C1 segment of cervical spinal cord (tissue), 14 donors: ENCODE measurements at regions not wholly inside any gene's neighbourhood (a gene's known extent, or its start where the extent isn't known, plus 50 kb on each side); places are given as distances from the start of the nearest gene placed in this dataset.

Experiments
- DNase-seq, 14 donors: peaks; one replicate each; lab custom pipeline; 2025; lab: John Stamatoyannopoulos, UW

GRCh38 chr7:13290975-13291374, 603.5 kb downstream of the ARL4A start:
- no peak for DNase-seq

- DNase-seq = no peak
These were observed 606.0 kb downstream of the ARL4A start for GRCh38 chr7:13293264-13294002.

- no peak for DNase-seq
These were observed 619.6 kb downstream of the ARL4A start for GRCh38 chr7:13307040-13307439.

- no peak for DNase-seq
These were observed 621.0 kb downstream of the ARL4A start for GRCh38 chr7:13308423-13308822.

GRCh38 chr7:13309535-13309934, 622.1 kb downstream of the ARL4A start:
- no peak for DNase-seq

- DNase-seq = no peak
These were observed 624.9 kb downstream of the ARL4A start for GRCh38 chr7:13312307-13312706.

- no peak for DNase-seq
These were observed 632.9 kb downstream of the ARL4A start for GRCh38 chr7:13320333-13320732.

GRCh38 chr7:13321316-13321715, 633.9 kb downstream of the ARL4A start:
- peak in 1 of 14 donors; percentile 14 for DNase-seq

- peak in 1 of 14 donors; percentile 21 for DNase-seq
These were observed 634.7 kb downstream of the ARL4A start for GRCh38 chr7:13322126-13322525.

GRCh38 chr7:13327669-13328068, 640.2 kb downstream of the ARL4A start:
- DNase-seq = no peak

GRCh38 chr7:13333371-13333770, 645.9 kb downstream of the ARL4A start:
- DNase-seq = peak in 1 of 14 donors; percentile 6

GRCh38 chr7:13336227-13336626, 648.8 kb downstream of the ARL4A start:
- no peak for DNase-seq

GRCh38 chr7:13352677-13353076, 636.8 kb downstream of the ETV1 start:
- no peak for DNase-seq

GRCh38 chr7:13359656-13360055, 629.8 kb downstream of the ETV1 start:
- DNase-seq = no peak

GRCh38 chr7:13386741-13387140, 602.7 kb downstream of the ETV1 start:
- DNase-seq = no peak

GRCh38 chr7:13407911-13408310, 581.6 kb downstream of the ETV1 start:
- DNase-seq = no peak

- DNase-seq = peak in 1 of 14 donors; percentile 66
These were observed 578.3 kb downstream of the ETV1 start for GRCh38 chr7:13411151-13411550.

GRCh38 chr7:13411636-13412035, 577.8 kb downstream of the ETV1 start:
- DNase-seq = peak in 3 of 14 donors; percentile 2 to 95 (median 29)

GRCh38 chr7:13414181-13414580, 575.3 kb downstream of the ETV1 start:
- DNase-seq = peak in 1 of 14 donors; percentile 84

- peak in 1 of 14 donors; percentile 82 for DNase-seq
These were observed 574.8 kb downstream of the ETV1 start for GRCh38 chr7:13414661-13415107.

- no peak for DNase-seq
These were observed 573.4 kb downstream of the ETV1 start for GRCh38 chr7:13416071-13416470.

GRCh38 chr7:13416544-13416943, 572.9 kb downstream of the ETV1 start:
- no peak for DNase-seq

- peak in 1 of 14 donors; percentile 88 for DNase-seq
These were observed 568.7 kb downstream of the ETV1 start for GRCh38 chr7:13420726-13421125.

- no peak for DNase-seq
These were observed 567.7 kb downstream of the ETV1 start for GRCh38 chr7:13421776-13422175.
